Heart left ventricle (tissue), 16 donors: ENCODE measurements at regions not wholly inside any gene's neighbourhood (a gene's known extent, or its start where the extent isn't known, plus 50 kb on each side); places are given as distances from the start of the nearest gene placed in this dataset.
A peak's percentile ranks its signal among the peaks of the same experiment; 100 is the strongest.

Experiments
- ATAC-seq, 4 donors: fragments of 200-7000 bp; cut with Tn5 transposase; one replicate each; pipeline ENCODE4 v1.9.1; 2020 to 2022; ENCODE audit warnings: moderate library complexity in 4 of 4, mild to moderate bottlenecking in 3 of 4, moderate number of reproducible peaks in 1 of 4
- DNase-seq, 5 donors: peaks; one replicate each; pipeline ENCODE4 v3.0.0-alpha.2; 2020
- H3K27ac ChIP-seq, 12 donors: fragments of 200-600 bp; sonication (generic) in 4 of 12; one replicate each; pipeline versions ENCODE4 v1.5.0 to v1.8.0; 2016 to 2022; ENCODE audit warnings: mild to moderate bottlenecking in 2 of 12
- H3K27me3 ChIP-seq, 9 donors: fragments of 200-600 bp; sonication (generic) in 2 of 9; one replicate each; pipeline versions ENCODE4 v1.5.1 to v1.8.0; 2016 to 2022; ENCODE audit warnings: mild to moderate bottlenecking in 3 of 9
- H3K36me3 ChIP-seq, 9 donors: fragments of 200-600 bp; sonication (generic) in 2 of 9; one replicate each; pipeline versions ENCODE4 v1.5.0 to v1.8.0; 2018 to 2022; ENCODE audit warnings: mild to moderate bottlenecking in 2 of 9
- H3K4me1 ChIP-seq, 12 donors: fragments of 200-600 bp; sonication (generic) in 4 of 12; one replicate each; pipeline versions ENCODE4 v1.5.0 to v1.8.0; 2016 to 2022; ENCODE audit warnings: mild to moderate bottlenecking in 3 of 12
- H3K4me3 ChIP-seq, 12 donors: fragments of 200-600 bp; sonication (generic) in 4 of 12; one replicate each; pipeline versions ENCODE4 v1.5.0 to v1.8.0; 2017 to 2022; ENCODE audit warnings: mild to moderate bottlenecking in 9 of 12, moderate library complexity in 4 of 12
- H3K9me3 ChIP-seq, 12 donors: fragments of 200-600 bp; sonication (generic) in 4 of 12; one replicate each; pipeline versions ENCODE4 v1.5.0 to v1.8.0; 2016 to 2022; ENCODE audit warnings: mild to moderate bottlenecking in 1 of 12
- POLR2A ChIP-seq, 2 donors: fragments of 450-650 bp; IDR thresholded peaks; one replicate each; pipeline ENCODE4 v1.6.1; 2017; ENCODE audit warnings: antibody characterized with exemption in 2 of 2, mild to moderate bottlenecking in 2 of 2, moderate library complexity in 2 of 2
- WGBS, 4 donors: extraction: QIAGEN DNeasy Blood & Tissue Kit in 2 of 4; methylation state at CpG; one replicate each; pipeline versions ENCODE4 v1.1.5 to v1.1.7; 2013 to 2018; 5-methylcytosine and 5-hydroxymethylcytosine counted together
- intact Hi-C, 10 donors: fragments of 100-400 bp; cut with DNase I; formaldehyde crosslinking; loops; one replicate each; pipeline versions ENCODE4 v1.11.1 to v1.14.2; 2022
- TF ChIP-seq, protein P1 (sequence below), 12 donors: fragments of 200-600 bp; sonication (generic) in 4 of 12; IDR thresholded peaks; one replicate each; pipeline versions ENCODE4 v1.5.0 to v1.8.0; 2018 to 2022; ENCODE audit warnings: antibody characterized with exemption in 12 of 12, mild to moderate bottlenecking in 5 of 12
- donor health status: ischemic (EF 13 %, LVEDD 7.1; RV severe dilation, severe dysfunction).
- donor health status: healthy with polysubstance abuse.
- donor health status: DM: no; HTN: yes; CAD: no.
- donor health status: DM: no; HTN: no; CAD: no.
- donor health status: ischemic (EF 25% LVEDD 6.9; RV normal size, moderate dysfunction).
- donor health status: ischemic (EF 25% LVEDD 5.7; RV mildly dilated, moderate dysfunction).
- donor health status: healthy.
- donor health status: DM: yes; HTN: yes; CAD: no.
- donor health status: ischemic (EF 35%, LVEDD 5.7; RV mildly dilated, moderate dysfunction).
- donor health status: nonischemic (EF 11% LVEDD 7.7; RV severe dilation, severe dysfunction).
- donor health status: DM: yes; HTN: yes; CAD: no.
- donor health status: PGD.
- donor health status: ischemic (EF 29% LVEDD 5.4; RV normal size, mild dysfunction).
- donor health status: nonischemic (EF 23%, LVEDD 6.1; RV moderate dilation, normal function).

DNA sequence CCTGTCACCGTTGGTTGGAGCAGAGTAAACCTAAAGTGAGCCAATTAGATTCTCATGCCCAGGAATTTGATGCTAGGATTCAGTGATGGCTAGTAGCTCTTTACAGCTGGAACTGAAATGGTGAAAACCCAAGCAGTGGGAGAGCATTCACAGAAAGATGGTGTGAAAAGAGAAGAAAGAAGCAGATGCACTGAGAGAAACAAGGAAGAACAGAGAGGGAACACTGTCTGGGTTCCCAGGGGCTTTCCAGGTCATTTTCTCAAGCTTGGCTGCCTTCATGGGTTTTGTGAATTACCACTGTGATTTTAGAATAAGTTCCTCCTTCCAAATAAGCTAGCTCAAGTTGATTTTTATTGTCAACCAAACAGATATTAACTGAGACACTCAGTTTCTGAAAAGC lies 104.1 kb upstream of the AKIRIN2 start:
- Histone ChIP-seq H3K9me3 (no peaks in the 10 kb centered on the region), H3K36me3 (no peaks in the 10 kb centered on the region), H3K4me1 (peaks cover 0 to 7% (median 0%) of the 10 kb centered on the region in 12 donors), H3K4me3 (no peak overlapping the region), H3K27me3 (no peaks in the 10 kb centered on the region), H3K27ac (peak overlapping the region in 2 of 12 donors; percentile 10 to 29)
- WGBS, 4 donors = 71 to 83% (median 74%) methylated on average over 1 of the region's 1 CpG
- intact Hi-C loops = no loop called here
- no peak for TF ChIP-seq POLR2A (IDR thresholded peaks at IDR 0.05)
- TF ChIP-seq, protein P1, sequence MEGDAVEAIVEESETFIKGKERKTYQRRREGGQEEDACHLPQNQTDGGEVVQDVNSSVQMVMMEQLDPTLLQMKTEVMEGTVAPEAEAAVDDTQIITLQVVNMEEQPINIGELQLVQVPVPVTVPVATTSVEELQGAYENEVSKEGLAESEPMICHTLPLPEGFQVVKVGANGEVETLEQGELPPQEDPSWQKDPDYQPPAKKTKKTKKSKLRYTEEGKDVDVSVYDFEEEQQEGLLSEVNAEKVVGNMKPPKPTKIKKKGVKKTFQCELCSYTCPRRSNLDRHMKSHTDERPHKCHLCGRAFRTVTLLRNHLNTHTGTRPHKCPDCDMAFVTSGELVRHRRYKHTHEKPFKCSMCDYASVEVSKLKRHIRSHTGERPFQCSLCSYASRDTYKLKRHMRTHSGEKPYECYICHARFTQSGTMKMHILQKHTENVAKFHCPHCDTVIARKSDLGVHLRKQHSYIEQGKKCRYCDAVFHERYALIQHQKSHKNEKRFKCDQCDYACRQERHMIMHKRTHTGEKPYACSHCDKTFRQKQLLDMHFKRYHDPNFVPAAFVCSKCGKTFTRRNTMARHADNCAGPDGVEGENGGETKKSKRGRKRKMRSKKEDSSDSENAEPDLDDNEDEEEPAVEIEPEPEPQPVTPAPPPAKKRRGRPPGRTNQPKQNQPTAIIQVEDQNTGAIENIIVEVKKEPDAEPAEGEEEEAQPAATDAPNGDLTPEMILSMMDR (IDR thresholded peaks at IDR 0.05) = no peak
- DNase-seq (no peak), ATAC-seq (no peak)

DNA sequence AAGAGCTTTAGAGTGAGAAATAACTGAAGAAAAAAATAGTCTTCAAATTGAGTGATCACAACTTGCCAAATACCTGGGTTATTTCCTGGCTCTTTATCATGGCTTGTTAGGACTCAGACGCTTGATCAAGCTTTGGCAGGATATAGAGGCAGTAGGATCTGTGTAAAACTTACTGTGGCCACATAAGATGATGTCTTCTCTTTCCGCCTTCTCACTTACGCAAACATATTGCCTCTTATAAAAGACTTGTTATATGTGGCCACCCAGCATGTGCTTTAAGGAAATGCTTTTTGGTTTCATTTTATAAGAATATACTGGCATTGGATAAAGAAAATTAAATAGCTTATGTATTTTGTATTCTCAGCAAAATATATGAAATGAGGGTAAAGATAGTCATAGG lies 101.8 kb upstream of the AKIRIN2 start:
- 74 to 82% (median 77%) methylated on average over 3 of the region's 3 CpGs for WGBS, 4 donors
- intact Hi-C loops = no loop called here

DNA sequence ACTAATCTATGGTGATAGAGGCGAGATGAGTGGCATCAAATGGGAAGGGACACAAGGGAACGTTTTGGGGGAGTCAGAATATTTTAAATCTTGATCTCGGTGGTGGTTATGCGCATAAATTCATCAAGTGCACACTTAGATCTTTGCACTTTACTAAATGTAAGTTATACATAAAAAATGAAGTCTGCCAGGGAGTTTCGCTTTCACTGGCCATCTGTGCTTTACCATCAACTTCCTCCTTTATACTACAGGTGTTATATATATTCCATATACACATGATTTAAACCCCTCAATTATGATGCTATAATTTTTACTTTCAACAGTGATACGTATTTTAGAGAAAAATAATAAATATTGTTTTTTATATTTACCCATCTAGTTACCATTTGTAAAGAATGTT lies 97.6 kb upstream of the AKIRIN2 start:
- intact Hi-C loops = loop anchor here in 3 of 10 donors (5.0 to 10.0 kb wide), 4 partner anchors 145 to 407 kb away; no protein-coding TSS in a partner anchor
- TF ChIP-seq, protein P1 (IDR thresholded peaks at IDR 0.05) = no peak
- TF ChIP-seq POLR2A (IDR thresholded peaks at IDR 0.05) = no peak
- Histone ChIP-seq H3K36me3 (no peaks in the 10 kb centered on the region), H3K27ac (no peak overlapping the region), H3K4me1 (no peaks in the 10 kb centered on the region), H3K9me3 (no peaks in the 10 kb centered on the region), H3K27me3 (no peaks in the 10 kb centered on the region), H3K4me3 (no peak overlapping the region)
- 73 to 82% (median 80%) methylated on average over 6 of the region's 6 CpGs for WGBS, 4 donors
- no peak for ATAC-seq
- DNase-seq = no peak

More for the DNA sequence above, 101.8 kb upstream of the AKIRIN2 start:
- Histone ChIP-seq H3K36me3 (no peaks in the 10 kb centered on the region), H3K4me1 (peaks cover 0 to 7% (median 0%) of the 10 kb centered on the region in 12 donors), H3K4me3 (no peak overlapping the region), H3K27ac (no peak overlapping the region), H3K27me3 (no peaks in the 10 kb centered on the region), H3K9me3 (no peaks in the 10 kb centered on the region)
- DNase-seq = no peak
- no peak for TF ChIP-seq POLR2A (IDR thresholded peaks at IDR 0.05)
- TF ChIP-seq, protein P1 (IDR thresholded peaks at IDR 0.05) = no peak
- ATAC-seq = no peak

DNA sequence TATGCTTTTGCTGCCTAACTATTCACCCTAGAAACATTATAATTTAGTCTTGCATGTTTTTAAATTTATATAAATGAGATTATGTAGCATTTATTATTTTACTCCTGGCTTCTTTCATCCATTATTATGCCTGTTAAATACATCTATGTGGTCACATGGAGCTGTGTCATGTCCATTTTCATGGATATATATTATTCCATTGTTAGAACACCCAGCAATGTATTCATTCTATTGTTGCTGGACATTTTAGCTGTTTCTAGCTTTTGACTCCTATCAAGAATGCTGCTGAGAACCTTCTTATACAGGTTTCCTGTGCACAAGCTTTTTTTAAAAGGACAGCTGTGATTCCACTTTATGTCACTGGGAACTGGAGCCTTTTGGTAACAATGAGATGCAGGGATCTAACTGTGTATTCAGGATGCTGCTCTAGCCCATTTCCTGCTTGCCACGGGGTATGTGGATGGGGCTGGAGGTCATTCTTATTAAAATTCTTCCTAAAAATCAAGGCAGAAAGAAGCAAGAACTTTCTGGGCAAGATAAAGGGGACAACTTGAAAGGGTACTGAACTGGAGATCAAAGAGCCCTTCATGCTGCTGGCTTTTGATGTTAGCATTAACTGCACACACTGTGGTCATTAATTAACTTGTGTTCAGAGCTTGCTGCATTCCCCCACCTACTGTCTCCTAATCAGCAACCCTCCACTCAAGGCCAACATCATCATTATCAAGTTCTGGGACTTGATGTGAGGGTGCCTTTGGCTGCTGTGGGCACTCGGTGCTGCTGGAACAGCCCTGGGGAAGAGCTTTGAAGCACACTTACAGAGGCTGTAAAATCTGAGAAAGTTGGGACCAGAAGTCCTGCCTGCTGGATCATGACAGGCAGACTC lies 96.6 kb upstream of the AKIRIN2 start:
- no peaks in the 10 kb centered on the region for H3K9me3 ChIP-seq
- H3K4me1 ChIP-seq = no peaks in the 10 kb centered on the region
- H3K27ac ChIP-seq = no peak overlapping the region
- intact Hi-C loops = loop anchor here in 3 of 10 donors (5.0 to 10.0 kb wide), 4 partner anchors 144 to 406 kb away; no protein-coding TSS in a partner anchor
- no peak for DNase-seq
- WGBS, 4 donors = 21 to 33% (median 26%) methylated on average over 2 of the region's 2 CpGs
- no peak for TF ChIP-seq POLR2A (IDR thresholded peaks at IDR 0.05)
- TF ChIP-seq, protein P1 (IDR thresholded peaks at IDR 0.05) = no peak
- no peak for ATAC-seq
- no peak overlapping the region for H3K4me3 ChIP-seq
- no peaks in the 10 kb centered on the region for H3K27me3 ChIP-seq
- H3K36me3 ChIP-seq = no peaks in the 10 kb centered on the region
